ENCODE measurements at regions not wholly inside any gene's neighbourhood (a gene's known extent, or its start where the extent isn't known, plus 50 kb on each side); places are given as distances from the start of the nearest gene placed in this dataset.

- Mint-ChIP-seq H3K27me3 (ENCODE audit: unreplicated experiment) (peaks cover 3% of the 10 kb centered on the region), H3K27ac (ENCODE audit: unreplicated experiment) (no peak overlapping the region), H3K9me3 (ENCODE audit: unreplicated experiment) (peaks cover 2% of the 10 kb centered on the region), H3K4me3 (ENCODE audit: unreplicated experiment) (no peak overlapping the region), H3K36me3 (ENCODE audit: unreplicated experiment) (peaks cover 9% of the 10 kb centered on the region), H3K4me1 (ENCODE audit: low read depth, unreplicated experiment) (no peaks in the 10 kb centered on the region)
- no peak for DNase-seq
- TF ChIP-seq CTCF (IDR thresholded peaks at IDR 0.05; ENCODE audit: partially characterized antibody, unreplicated experiment), result no peak
These were observed 74.9 kb downstream of the ANKEF1 start for GRCh38 chr20:10109641-10110040.

- H3K4me1 Mint-ChIP-seq (ENCODE audit: low read depth, unreplicated experiment), result no peaks in the 10 kb centered on the region
- DNase-seq, result no peak
- no peak overlapping the region for H3K4me3 Mint-ChIP-seq (ENCODE audit: unreplicated experiment)
- H3K27ac Mint-ChIP-seq (ENCODE audit: unreplicated experiment), result no peak overlapping the region
- H3K27me3 Mint-ChIP-seq (ENCODE audit: unreplicated experiment), result peaks cover 3% of the 10 kb centered on the region
- TF ChIP-seq CTCF (IDR thresholded peaks at IDR 0.05; ENCODE audit: partially characterized antibody, unreplicated experiment), result no peak
- H3K36me3 Mint-ChIP-seq (ENCODE audit: unreplicated experiment), result peaks cover 9% of the 10 kb centered on the region
- H3K9me3 Mint-ChIP-seq (ENCODE audit: unreplicated experiment), result peaks cover 2% of the 10 kb centered on the region
These were observed 75.4 kb downstream of the ANKEF1 start for GRCh38 chr20:10110151-10110550.

GRCh38 chr20:10111139-10111958, 76.6 kb downstream of the ANKEF1 start:
- Mint-ChIP-seq H3K4me3 (ENCODE audit: unreplicated experiment) (no peak overlapping the region), H3K4me1 (ENCODE audit: low read depth, unreplicated experiment) (no peaks in the 10 kb centered on the region), H3K27ac (ENCODE audit: unreplicated experiment) (no peak overlapping the region), H3K27me3 (ENCODE audit: unreplicated experiment) (peaks cover 3% of the 10 kb centered on the region), H3K36me3 (ENCODE audit: unreplicated experiment) (peaks cover 9% of the 10 kb centered on the region), H3K9me3 (ENCODE audit: unreplicated experiment) (peaks cover 1% of the 10 kb centered on the region)
- no peak for TF ChIP-seq CTCF (IDR thresholded peaks at IDR 0.05; ENCODE audit: partially characterized antibody, unreplicated experiment)
- no peak for DNase-seq

DNA sequence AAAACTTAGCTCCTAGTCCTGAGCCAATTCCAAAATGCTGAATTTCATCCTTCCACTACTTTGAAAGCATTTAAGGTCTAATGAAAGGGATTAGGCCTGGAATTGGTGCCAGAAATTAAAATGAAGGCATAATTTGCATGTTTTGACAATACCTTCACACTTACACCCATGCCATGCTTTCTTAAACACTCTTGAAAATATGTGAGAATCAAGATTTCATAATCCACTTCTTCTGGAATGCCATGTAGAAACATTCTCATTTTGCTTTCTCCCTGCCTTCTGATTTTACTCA, 77.1 kb downstream of the ANKEF1 start:
- Mint-ChIP-seq H3K27ac (ENCODE audit: unreplicated experiment) (no peak overlapping the region), H3K36me3 (ENCODE audit: unreplicated experiment) (peaks cover 7% of the 10 kb centered on the region), H3K4me3 (ENCODE audit: unreplicated experiment) (no peak overlapping the region), H3K4me1 (ENCODE audit: low read depth, unreplicated experiment) (no peaks in the 10 kb centered on the region), H3K9me3 (ENCODE audit: unreplicated experiment) (no peaks in the 10 kb centered on the region), H3K27me3 (ENCODE audit: unreplicated experiment) (peaks cover 3% of the 10 kb centered on the region)
- TF ChIP-seq CTCF (IDR thresholded peaks at IDR 0.05; ENCODE audit: partially characterized antibody, unreplicated experiment), result no peak
- DNase-seq, result no peak

DNA sequence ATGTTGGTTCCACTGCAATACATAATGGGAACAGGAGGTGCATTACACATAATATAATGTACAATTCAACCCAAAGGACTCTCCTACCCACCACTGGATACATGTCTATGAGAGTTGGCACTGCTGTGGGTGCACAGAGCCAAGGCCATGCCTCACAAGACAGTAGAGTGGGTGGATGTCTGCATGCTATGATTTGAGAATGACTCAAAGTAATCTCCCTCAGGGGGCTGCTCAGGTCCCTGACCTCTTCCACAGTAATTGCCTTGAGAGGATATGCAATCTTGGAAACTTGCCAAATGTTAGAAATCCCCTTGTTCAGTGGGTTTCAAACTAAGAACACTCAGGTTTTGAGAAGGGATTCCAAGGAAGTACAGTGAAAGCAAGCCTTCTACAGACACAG, 79.0 kb downstream of the ANKEF1 start:
- Mint-ChIP-seq H3K27ac (ENCODE audit: unreplicated experiment) (no peak overlapping the region), H3K9me3 (ENCODE audit: unreplicated experiment) (no peaks in the 10 kb centered on the region), H3K36me3 (ENCODE audit: unreplicated experiment) (no peaks in the 10 kb centered on the region), H3K4me3 (ENCODE audit: unreplicated experiment) (no peak overlapping the region), H3K4me1 (ENCODE audit: low read depth, unreplicated experiment) (peaks cover under 1% of the 10 kb centered on the region), H3K27me3 (ENCODE audit: unreplicated experiment) (peaks cover 4% of the 10 kb centered on the region)
- DNase-seq, result no peak
- TF ChIP-seq CTCF (IDR thresholded peaks at IDR 0.05; ENCODE audit: partially characterized antibody, unreplicated experiment), result no peak
